IMR-90 (cell line): ENCODE measurements at regions not wholly inside any gene's neighbourhood (a gene's known extent, or its start where the extent isn't known, plus 50 kb on each side); places are given as distances from the start of the nearest gene placed in this dataset.

Experiments used
- CTCF ChIP-seq: conservative IDR thresholded peaks from 2 replicates; pipeline ENCODE4 v1.5.1; 2012; ENCODE audit warnings: mild to moderate bottlenecking, low read depth, low read length, improper control_type of control experiment
- FOS ChIP-seq: fragments of 150-350 bp; IDR thresholded peaks from 2 replicates; pipeline ENCODE4 v1.6.1; 2016; ENCODE audit warnings: low read depth, low read length
- RAD21 ChIP-seq: IDR thresholded peaks from 2 replicates; pipeline ENCODE4 v1.6.1; 2012; ENCODE audit warnings: low read length, improper control_type of control experiment
- USF2 ChIP-seq: fragments of 150-350 bp; IDR thresholded peaks from 2 replicates; pipeline ENCODE4 v1.6.1; 2017; ENCODE audit warnings: mild to moderate bottlenecking, antibody characterized with exemption, low read length, low read depth

GRCh38 chr2:45236268-45236667 lies 227.0 kb upstream of the SIX2 start:
- TF ChIP-seq CTCF (no peak), USF2 (no peak), RAD21 (no peak), FOS (no peak)
